Tibial artery (tissue), 4 donors: ENCODE measurements at regions not wholly inside any gene's neighbourhood (a gene's known extent, or its start where the extent isn't known, plus 50 kb on each side); places are given as distances from the start of the nearest gene placed in this dataset.

Experiments used
- DNase-seq, 2 donors: peaks; one replicate each; pipeline ENCODE4 v3.0.0-alpha.2; 2019
- H3K27ac ChIP-seq, 2 donors: fragments of 200-600 bp; sonication (generic) in 1 of 2; 1 replicate in 1 of 2; 2 replicates in 1 of 2; pipeline ENCODE4 v1.5.1; 2018 to 2019; ENCODE audit warnings: mild to moderate bottlenecking in 1 of 2
- H3K27me3 ChIP-seq, 2 donors: fragments of 200-600 bp; sonication (generic) in 1 of 2; one replicate each; pipeline versions ENCODE4 v1.5.1 to v1.6.0; 2016 to 2019
- H3K36me3 ChIP-seq, 3 donors: fragments of 200-600 bp; sonication (generic) in 2 of 3; one replicate each; pipeline ENCODE4 v1.5.1; 2016 to 2019; ENCODE audit warnings: mild to moderate bottlenecking in 2 of 3
- H3K4me1 ChIP-seq, 4 donors: fragments of 200-600 bp; sonication (generic) in 2 of 4; 1 replicate in 3 of 4; 2 replicates in 1 of 4; pipeline ENCODE4 v1.5.1; 2016 to 2019
- H3K4me3 ChIP-seq, 2 donors: fragments of 200-600 bp; sonication (generic) in 1 of 2; 1 replicate in 1 of 2; 2 replicates in 1 of 2; pipeline ENCODE4 v1.5.1; 2018 to 2019; ENCODE audit warnings: mild to moderate bottlenecking in 2 of 2
- H3K9me3 ChIP-seq, 3 donors: fragments of 200-600 bp; sonication (generic) in 1 of 3; one replicate each; pipeline ENCODE4 v1.5.1; 2016 to 2019
- CTCF ChIP-seq, 2 experiments: fragments of 200-600 bp in 1 of 2; fragments of 450-650 bp in 1 of 2; IDR thresholded peaks; one replicate each; pipeline ENCODE4 v1.5.1; 2017 to 2019; ENCODE audit warnings: antibody characterized with exemption in 2 of 2, mild to moderate bottlenecking in 1 of 2, moderate library complexity in 1 of 2
- intact Hi-C: fragments of 100-400 bp; cut with DNase I; formaldehyde crosslinking; loops from one replicate; pipeline ENCODE4 v1.15.0; 2023; ENCODE audit warnings: low total_unique reads

GRCh38 chr10:78925275-78925674 is 143.5 kb upstream of the ZMIZ1 start:
- H3K27ac ChIP-seq = no peak overlapping the region
- H3K9me3 ChIP-seq = no peaks in the 10 kb centered on the region
- DNase-seq = no peak
- H3K36me3 ChIP-seq = no peaks in the 10 kb centered on the region
- peaks cover 0 to 12% of the 10 kb centered on the region in 2 donors for H3K27me3 ChIP-seq
- H3K4me1 ChIP-seq = no peaks in the 10 kb centered on the region
- no peak overlapping the region for H3K4me3 ChIP-seq
- no peak for TF ChIP-seq CTCF (IDR thresholded peaks at IDR 0.05)
- intact Hi-C loops = no loop called here

- no peaks in the 10 kb centered on the region for H3K4me1 ChIP-seq
- H3K4me3 ChIP-seq = no peak overlapping the region
- DNase-seq = no peak
- H3K27ac ChIP-seq = no peak overlapping the region
- H3K9me3 ChIP-seq = no peaks in the 10 kb centered on the region
- no peaks in the 10 kb centered on the region for H3K36me3 ChIP-seq
- peaks cover 0 to 12% of the 10 kb centered on the region in 2 donors for H3K27me3 ChIP-seq
- intact Hi-C loops = no loop called here
- TF ChIP-seq CTCF (IDR thresholded peaks at IDR 0.05) = no peak
These were observed 142.9 kb upstream of the ZMIZ1 start for GRCh38 chr10:78925800-78926319.

- Histone ChIP-seq H3K4me1 (no peaks in the 10 kb centered on the region), H3K27me3 (peaks cover 0 to 1% of the 10 kb centered on the region in 2 donors), H3K4me3 (no peak overlapping the region), H3K9me3 (no peaks in the 10 kb centered on the region), H3K36me3 (no peaks in the 10 kb centered on the region), H3K27ac (no peak overlapping the region)
- TF ChIP-seq CTCF (IDR thresholded peaks at IDR 0.05) = no peak
- intact Hi-C loops = no loop called here
- no peak for DNase-seq
These were observed 141.3 kb upstream of the ZMIZ1 start for GRCh38 chr10:78927257-78927995.

GRCh38 chr10:78928330-78928729 is 140.4 kb upstream of the ZMIZ1 start:
- Histone ChIP-seq H3K9me3 (no peaks in the 10 kb centered on the region), H3K36me3 (no peaks in the 10 kb centered on the region), H3K27me3 (no peaks in the 10 kb centered on the region), H3K4me3 (no peak overlapping the region), H3K27ac (no peak overlapping the region), H3K4me1 (no peaks in the 10 kb centered on the region)
- TF ChIP-seq CTCF (IDR thresholded peaks at IDR 0.05) = no peak
- DNase-seq = no peak
- intact Hi-C loops = no loop called here

- Histone ChIP-seq H3K4me1 (no peaks in the 10 kb centered on the region), H3K27ac (no peak overlapping the region), H3K9me3 (no peaks in the 10 kb centered on the region), H3K36me3 (no peaks in the 10 kb centered on the region), H3K27me3 (no peaks in the 10 kb centered on the region), H3K4me3 (no peak overlapping the region)
- DNase-seq = no peak
- intact Hi-C loops = no loop called here
- no peak for TF ChIP-seq CTCF (IDR thresholded peaks at IDR 0.05)
These were observed 139.2 kb upstream of the ZMIZ1 start for GRCh38 chr10:78929541-78929940.
